ENCODE measurements at regions not wholly inside any gene's neighbourhood (a gene's known extent, or its start where the extent isn't known, plus 50 kb on each side); places are given as distances from the start of the nearest gene placed in this dataset.

DNA sequence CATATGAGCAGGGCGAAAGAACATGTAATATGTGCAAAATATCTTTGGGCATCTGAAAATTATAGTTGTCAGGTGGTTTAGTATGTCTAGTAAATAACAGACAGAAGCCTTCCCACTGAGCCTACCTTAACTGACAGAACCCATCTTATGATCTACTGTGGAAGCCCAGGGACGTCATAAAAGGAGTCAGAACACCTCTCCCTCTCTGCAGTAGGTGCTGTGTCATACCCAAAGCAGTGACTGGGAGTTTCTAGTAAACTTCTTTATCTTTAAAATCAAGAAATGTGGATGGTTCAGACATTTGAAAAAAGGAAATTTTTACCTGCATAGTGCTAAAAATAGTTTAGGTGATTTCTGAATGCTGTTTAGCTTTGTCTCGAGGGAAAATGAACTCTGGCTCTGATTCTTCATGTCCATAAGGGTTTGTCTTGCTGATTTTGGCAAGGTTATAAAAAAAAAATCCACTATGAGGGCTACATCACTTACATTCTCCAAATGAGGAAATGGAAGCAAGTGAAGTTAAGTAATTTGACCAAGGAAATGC, 104.0 kb downstream of the NUDT12 start:
- H4K20me1 ChIP-seq (ENCODE audit: insufficient read depth, low read length) = no peaks in the 10 kb centered on the region
- H3K36me3 Mint-ChIP-seq (ENCODE audit: low read depth, unreplicated experiment) = no peaks in the 10 kb centered on the region
- H3K27me3 Mint-ChIP-seq (ENCODE audit: low read depth, unreplicated experiment) = no peaks in the 10 kb centered on the region
- no peak overlapping the region for H3K4me3 ChIP-seq (ENCODE audit: insufficient read depth, low read depth, low read length)
- H3K27me3 ChIP-seq (ENCODE audit: insufficient read depth, low read length) = no peaks in the 10 kb centered on the region
- no peak for FAIRE-seq
- peaks cover 8% of the 10 kb centered on the region for H3K4me1 ChIP-seq (ENCODE audit: insufficient read depth, low read length)
- no peaks in the 10 kb centered on the region for H3K9me3 ChIP-seq (ENCODE audit: insufficient read depth, low read depth, low read length)
- no peak overlapping the region for H2AFZ ChIP-seq (ENCODE audit: low read depth, low read length)
- TF ChIP-seq, protein P1, sequence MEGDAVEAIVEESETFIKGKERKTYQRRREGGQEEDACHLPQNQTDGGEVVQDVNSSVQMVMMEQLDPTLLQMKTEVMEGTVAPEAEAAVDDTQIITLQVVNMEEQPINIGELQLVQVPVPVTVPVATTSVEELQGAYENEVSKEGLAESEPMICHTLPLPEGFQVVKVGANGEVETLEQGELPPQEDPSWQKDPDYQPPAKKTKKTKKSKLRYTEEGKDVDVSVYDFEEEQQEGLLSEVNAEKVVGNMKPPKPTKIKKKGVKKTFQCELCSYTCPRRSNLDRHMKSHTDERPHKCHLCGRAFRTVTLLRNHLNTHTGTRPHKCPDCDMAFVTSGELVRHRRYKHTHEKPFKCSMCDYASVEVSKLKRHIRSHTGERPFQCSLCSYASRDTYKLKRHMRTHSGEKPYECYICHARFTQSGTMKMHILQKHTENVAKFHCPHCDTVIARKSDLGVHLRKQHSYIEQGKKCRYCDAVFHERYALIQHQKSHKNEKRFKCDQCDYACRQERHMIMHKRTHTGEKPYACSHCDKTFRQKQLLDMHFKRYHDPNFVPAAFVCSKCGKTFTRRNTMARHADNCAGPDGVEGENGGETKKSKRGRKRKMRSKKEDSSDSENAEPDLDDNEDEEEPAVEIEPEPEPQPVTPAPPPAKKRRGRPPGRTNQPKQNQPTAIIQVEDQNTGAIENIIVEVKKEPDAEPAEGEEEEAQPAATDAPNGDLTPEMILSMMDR (IDR thresholded peaks at IDR 0.05; ENCODE audit: insufficient read depth, low read depth, low read length) = no peak
- TF ChIP-seq EZH2 (IDR thresholded peaks at IDR 0.05; ENCODE audit: insufficient read depth, low read length) = no peak
- no peak overlapping the region for H3K4me3 Mint-ChIP-seq (ENCODE audit: unreplicated experiment)
- no peak overlapping the region for H3K4me2 ChIP-seq (ENCODE audit: low read length)
- H3K4me1 Mint-ChIP-seq (ENCODE audit: low read depth, unreplicated experiment) = peaks cover 29% of the 10 kb centered on the region
- no peak overlapping the region for H3K9ac ChIP-seq (ENCODE audit: low read length)
- H3K27ac ChIP-seq (ENCODE audit: low read depth, low read length) = no peak overlapping the region
- H3K36me3 ChIP-seq (ENCODE audit: insufficient read depth, low read length) = no peaks in the 10 kb centered on the region
- no peaks in the 10 kb centered on the region for H3K9me3 Mint-ChIP-seq (ENCODE audit: unreplicated experiment)
- no peak overlapping the region for H3K27ac Mint-ChIP-seq (ENCODE audit: unreplicated experiment)
- no peaks in the 10 kb centered on the region for H3K79me2 ChIP-seq (ENCODE audit: insufficient read depth, low read length)
- peak; percentile 18 for DNase-seq (ENCODE audit: low read depth)

DNA sequence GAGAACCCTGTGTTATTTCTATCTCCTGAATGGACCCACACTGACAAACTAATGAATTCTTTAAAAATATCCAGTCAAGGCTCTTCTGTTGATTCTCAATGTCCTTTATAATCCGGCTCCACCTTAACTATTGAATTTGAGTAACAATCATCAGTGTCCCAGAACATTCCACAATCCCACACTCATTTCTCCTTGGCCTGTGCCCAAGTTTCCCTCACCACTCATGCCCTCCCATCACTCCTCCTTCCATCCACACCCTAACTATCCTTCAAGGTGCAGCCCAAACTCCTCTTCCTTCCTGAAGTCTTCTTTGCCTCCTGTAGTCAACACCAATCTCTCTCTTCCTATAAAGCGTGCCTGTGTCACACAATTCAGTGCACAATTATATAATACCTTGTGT, 106.1 kb downstream of the NUDT12 start:
- Histone ChIP-seq H4K20me1 (ENCODE audit: insufficient read depth, low read length) (no peaks in the 10 kb centered on the region), H3K27ac (ENCODE audit: low read depth, low read length) (no peak overlapping the region), H3K4me2 (ENCODE audit: low read length) (no peak overlapping the region), H2AFZ (ENCODE audit: low read depth, low read length) (no peak overlapping the region), H3K79me2 (ENCODE audit: insufficient read depth, low read length) (no peaks in the 10 kb centered on the region), H3K27me3 (ENCODE audit: insufficient read depth, low read length) (no peaks in the 10 kb centered on the region), H3K36me3 (ENCODE audit: insufficient read depth, low read length) (no peaks in the 10 kb centered on the region), H3K9me3 (ENCODE audit: insufficient read depth, low read depth, low read length) (no peaks in the 10 kb centered on the region), H3K4me3 (ENCODE audit: insufficient read depth, low read depth, low read length) (no peak overlapping the region), H3K9ac (ENCODE audit: low read length) (no peak overlapping the region), H3K4me1 (ENCODE audit: insufficient read depth, low read length) (peaks cover 15% of the 10 kb centered on the region)
- DNase-seq (ENCODE audit: low read depth) (no peak), FAIRE-seq (no peak)
- Mint-ChIP-seq H3K9me3 (ENCODE audit: unreplicated experiment) (no peaks in the 10 kb centered on the region), H3K4me3 (ENCODE audit: unreplicated experiment) (no peak overlapping the region), H3K36me3 (ENCODE audit: low read depth, unreplicated experiment) (no peaks in the 10 kb centered on the region), H3K27me3 (ENCODE audit: low read depth, unreplicated experiment) (no peaks in the 10 kb centered on the region), H3K4me1 (ENCODE audit: low read depth, unreplicated experiment) (peaks cover 35% of the 10 kb centered on the region), H3K27ac (ENCODE audit: unreplicated experiment) (no peak overlapping the region)
- TF ChIP-seq EZH2 (IDR thresholded peaks at IDR 0.05; ENCODE audit: insufficient read depth, low read length) = no peak
- TF ChIP-seq, protein P1 (IDR thresholded peaks at IDR 0.05; ENCODE audit: insufficient read depth, low read depth, low read length) = no peak

DNA sequence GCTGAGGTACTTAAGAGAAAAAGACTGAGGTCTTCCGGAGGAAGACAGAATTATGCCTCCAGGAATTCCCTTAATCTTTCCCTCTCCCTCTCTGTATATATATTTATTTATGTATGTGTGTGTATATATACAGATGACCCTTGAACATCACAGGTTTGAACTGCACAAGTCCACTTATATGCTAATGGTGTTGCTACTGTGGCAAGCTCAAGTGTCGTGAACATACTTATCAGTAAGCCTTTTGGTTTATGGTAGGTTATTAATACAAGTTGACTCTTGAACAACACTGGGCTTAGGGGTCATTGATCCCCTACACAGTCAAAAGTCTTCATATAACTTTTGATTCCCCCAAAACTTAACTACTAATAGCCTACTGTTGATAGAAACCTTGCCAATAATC, 106.8 kb downstream of the NUDT12 start:
- DNase-seq (ENCODE audit: low read depth) = no peak
- Mint-ChIP-seq H3K4me1 (ENCODE audit: low read depth, unreplicated experiment) (peaks cover 40% of the 10 kb centered on the region), H3K27me3 (ENCODE audit: low read depth, unreplicated experiment) (no peaks in the 10 kb centered on the region), H3K27ac (ENCODE audit: unreplicated experiment) (no peak overlapping the region), H3K9me3 (ENCODE audit: unreplicated experiment) (no peaks in the 10 kb centered on the region), H3K4me3 (ENCODE audit: unreplicated experiment) (no peak overlapping the region), H3K36me3 (ENCODE audit: low read depth, unreplicated experiment) (no peaks in the 10 kb centered on the region)
- H3K4me1 ChIP-seq (ENCODE audit: insufficient read depth, low read length) = peaks cover 21% of the 10 kb centered on the region
- H3K79me2 ChIP-seq (ENCODE audit: insufficient read depth, low read length) = no peaks in the 10 kb centered on the region
- no peak overlapping the region for H3K27ac ChIP-seq (ENCODE audit: low read depth, low read length)
- H3K27me3 ChIP-seq (ENCODE audit: insufficient read depth, low read length) = no peaks in the 10 kb centered on the region
- no peak overlapping the region for H3K4me2 ChIP-seq (ENCODE audit: low read length)
- H4K20me1 ChIP-seq (ENCODE audit: insufficient read depth, low read length) = no peaks in the 10 kb centered on the region
- H3K9ac ChIP-seq (ENCODE audit: low read length) = no peak overlapping the region
- H3K9me3 ChIP-seq (ENCODE audit: insufficient read depth, low read depth, low read length) = no peaks in the 10 kb centered on the region
- H3K4me3 ChIP-seq (ENCODE audit: insufficient read depth, low read depth, low read length) = no peak overlapping the region
- no peak overlapping the region for H2AFZ ChIP-seq (ENCODE audit: low read depth, low read length)
- FAIRE-seq = no peak
- no peak for TF ChIP-seq EZH2 (IDR thresholded peaks at IDR 0.05; ENCODE audit: insufficient read depth, low read length)
- TF ChIP-seq, protein P1 (IDR thresholded peaks at IDR 0.05; ENCODE audit: insufficient read depth, low read depth, low read length) = no peak
- no peaks in the 10 kb centered on the region for H3K36me3 ChIP-seq (ENCODE audit: insufficient read depth, low read length)

Measured in astrocyte (in vitro differentiated cells and primary cell).